K562 (cell line): ENCODE measurements at regions not wholly inside any gene's neighbourhood (a gene's known extent, or its start where the extent isn't known, plus 50 kb on each side); places are given as distances from the start of the nearest gene placed in this dataset.

ENCODE experiments used
- ADNP ChIP-seq: fragments of 200-800 bp; sonication (Bioruptor generic); IDR thresholded peaks from 2 replicates; pipeline ENCODE4 v1.6.1; 2016; ENCODE audit warnings: missing genetic modification characterization, missing compliant biosample characterization
- ATF7 ChIP-seq: fragments of 450-650 bp; IDR thresholded peaks from 2 replicates; pipeline ENCODE4 v1.7.1; 2014; ENCODE audit warnings: mild to moderate bottlenecking, moderate library complexity
- CEBPB ChIP-seq: fragments of 450-650 bp; IDR thresholded peaks from 2 replicates; pipeline ENCODE4 v1.6.1; 2016; ENCODE audit warnings: missing genetic modification characterization, missing compliant biosample characterization
- EP300 ChIP-seq: IDR thresholded peaks from 2 replicates; pipeline ENCODE4 v1.6.1; 2012; ENCODE audit warnings: low read length, improper control_type of control experiment
- ESRRA ChIP-seq: fragments of 450-650 bp; IDR thresholded peaks from 2 replicates; pipeline ENCODE4 v1.6.1; 2014; ENCODE audit warnings: low read depth, mild to moderate bottlenecking, moderate library complexity, borderline replicate concordance
- ESRRB ChIP-seq: fragments of 250-450 bp; sonication (Bioruptor Pico); IDR thresholded peaks from 2 replicates; pipeline ENCODE4 v1.5.0; 2020; ENCODE audit warnings: mild to moderate bottlenecking, moderate library complexity, borderline replicate concordance
- PCBP2 ChIP-seq: fragments of 200-400 bp; formaldehyde crosslinking; IDR thresholded peaks from 2 replicates; pipeline ENCODE4 v1.6.1; 2018; ENCODE audit warnings: low read length, low read depth, mild to moderate bottlenecking, moderate library complexity; ENCODE audit not compliant: poor library complexity, severe bottlenecking
- TARDBP ChIP-seq: fragments of 450-650 bp; IDR thresholded peaks from 2 replicates; pipeline ENCODE4 v1.6.1; 2016
- ZFP36 ChIP-seq: fragments of 150-350 bp; IDR thresholded peaks from 2 replicates; pipeline ENCODE4 v1.6.1; 2018; ENCODE audit warnings: low read length, low read depth; ENCODE audit not compliant: partially characterized antibody

DNA sequence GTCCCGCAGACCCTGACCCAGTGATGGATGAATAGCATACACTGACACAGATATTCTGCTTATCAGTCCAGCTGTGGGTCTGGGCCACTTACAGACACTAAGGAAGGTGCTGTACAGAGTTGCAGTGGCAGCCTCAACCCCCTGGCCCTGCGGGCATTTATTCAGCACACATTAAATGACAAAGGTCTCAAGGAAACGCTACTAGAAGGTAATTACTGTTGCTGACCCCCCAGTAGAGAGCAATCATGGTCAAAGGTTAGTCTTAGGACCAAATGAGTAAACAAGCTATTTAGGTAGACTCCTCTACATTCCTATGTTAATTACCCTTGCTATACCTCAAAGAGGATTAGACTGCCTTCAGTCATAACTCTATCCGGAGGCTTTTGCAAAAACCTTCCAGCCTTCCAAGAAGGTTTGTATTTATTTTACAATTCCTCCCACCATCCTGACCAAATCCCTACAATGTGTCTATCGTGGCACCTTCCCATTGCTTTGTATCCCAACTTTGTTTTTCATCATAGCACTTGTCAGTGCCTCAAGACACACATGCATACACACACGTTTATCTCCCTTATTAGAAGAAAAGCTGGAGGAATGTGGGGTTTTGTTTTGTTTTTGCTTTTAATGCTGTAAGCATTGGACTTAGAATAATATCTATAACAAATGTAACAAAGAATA, 227.9 kb downstream of the PYDC2 start:
- TF ChIP-seq PCBP2 (no peak), CEBPB (tag) (no peak), TARDBP (no peak), ESRRB (CRISPR knock-in tag) (no peak), ESRRA (no peak), ATF7 (no peak), ADNP (tag) (no peak), EP300 (no peak), ZFP36 (no peak)
